Caki2 (cell line): ENCODE measurements at regions not wholly inside any gene's neighbourhood (a gene's known extent, or its start where the extent isn't known, plus 50 kb on each side); places are given as distances from the start of the nearest gene placed in this dataset.
A peak's percentile ranks its signal among the peaks of the same experiment; 100 is the strongest.

ENCODE experiments used
- DNase-seq: peaks from one replicate; pipeline ENCODE4 v3.0.0-alpha.2; 2015; ENCODE audit warnings: low read depth
- in situ Hi-C: cut with HindIII; loops from 2 replicates; pipeline ENCODE4 v1.10.0; 2016; ENCODE audit warnings: low sequenced_read_pairs, low pct_unique_long_range_greater_than_20kb, mixed read lengths

- no peak for DNase-seq
- in situ Hi-C loops, result no loop called here
Measured at GRCh38 chr14:97369901-97370300, 572.7 kb downstream of the VRK1 start.

- in situ Hi-C loops, result no loop called here
- no peak for DNase-seq
Measured at GRCh38 chr14:97376310-97376709, 579.1 kb downstream of the VRK1 start.

GRCh38 chr14:97377550-97377949 is 580.4 kb downstream of the VRK1 start:
- in situ Hi-C loops, result no loop called here
- DNase-seq, result no peak

- DNase-seq, result no peak
Measured at GRCh38 chr14:97379091-97379531, 581.9 kb downstream of the VRK1 start.

GRCh38 chr14:97380539-97380941 is 583.4 kb downstream of the VRK1 start:
- in situ Hi-C loops, result no loop called here
- DNase-seq, result peak; percentile 42

More at GRCh38 chr14:97379091-97379531, 581.9 kb downstream of the VRK1 start:
- in situ Hi-C loops, result no loop called here

- in situ Hi-C loops, result no loop called here
Measured at GRCh38 chr14:97381309-97381708, 584.1 kb downstream of the VRK1 start.

GRCh38 chr14:97382616-97383226 is 585.5 kb downstream of the VRK1 start:
- in situ Hi-C loops, result no loop called here
- no peak for DNase-seq

More at GRCh38 chr14:97381309-97381708, 584.1 kb downstream of the VRK1 start:
- DNase-seq, result no peak

GRCh38 chr14:97385727-97386126 is 588.5 kb downstream of the VRK1 start:
- in situ Hi-C loops, result no loop called here
- DNase-seq, result no peak

GRCh38 chr14:97387252-97387874 is 590.2 kb downstream of the VRK1 start:
- DNase-seq, result no peak
- in situ Hi-C loops, result no loop called here

GRCh38 chr14:97388408-97388807 is 591.2 kb downstream of the VRK1 start:
- no peak for DNase-seq
- in situ Hi-C loops, result no loop called here

GRCh38 chr14:97390096-97390724 is 593.0 kb downstream of the VRK1 start:
- DNase-seq, result no peak
- in situ Hi-C loops, result no loop called here

GRCh38 chr14:97393244-97393643 is 596.1 kb downstream of the VRK1 start:
- in situ Hi-C loops, result no loop called here
- no peak for DNase-seq

GRCh38 chr14:97395068-97395467 is 597.9 kb downstream of the VRK1 start:
- in situ Hi-C loops, result no loop called here
- DNase-seq, result no peak

GRCh38 chr14:97401714-97402113 is 604.5 kb downstream of the VRK1 start:
- in situ Hi-C loops, result no loop called here
- no peak for DNase-seq

- in situ Hi-C loops, result no loop called here
- DNase-seq, result no peak
Measured at GRCh38 chr14:97402279-97402678, 605.1 kb downstream of the VRK1 start.

- in situ Hi-C loops, result no loop called here
- DNase-seq, result no peak
Measured at GRCh38 chr14:97407701-97408407, 610.7 kb downstream of the VRK1 start.

- in situ Hi-C loops, result no loop called here
- DNase-seq, result no peak
Measured at GRCh38 chr14:97408503-97408902, 611.3 kb downstream of the VRK1 start.

- in situ Hi-C loops, result no loop called here
- DNase-seq, result no peak
Measured at GRCh38 chr14:97408937-97409815, 612.0 kb downstream of the VRK1 start.
